D341Med (cell line): ENCODE measurements at regions not wholly inside any gene's neighbourhood (a gene's known extent, or its start where the extent isn't known, plus 50 kb on each side); places are given as distances from the start of the nearest gene placed in this dataset.
"Not testable (repeated sequence)": the region's sequence is repeated elsewhere in the genome, so short reads cannot be mapped to it uniquely, and the experiment has no call there.

Experiments
- DNase-seq: peaks from one replicate; pipeline ENCODE4 v3.0.0; 2012; ENCODE audit warnings: low spot score

GRCh38 chr6:3921663-3922062 is 72.5 kb downstream of the FAM50B start:
- no peak for DNase-seq

GRCh38 chr6:3922619-3923018 is 73.4 kb downstream of the FAM50B start:
- not testable (repeated sequence) for DNase-seq

GRCh38 chr6:3925223-3926149 is 76.3 kb downstream of the FAM50B start:
- not testable (repeated sequence) for DNase-seq

- no peak for DNase-seq
These were observed 76.9 kb downstream of the FAM50B start for GRCh38 chr6:3926150-3926482.

GRCh38 chr6:3928111-3928510 is 78.9 kb downstream of the FAM50B start:
- no peak for DNase-seq

- no peak for DNase-seq
These were observed 80.2 kb downstream of the FAM50B start for GRCh38 chr6:3929281-3929798.

- no peak for DNase-seq
These were observed 88.3 kb downstream of the FAM50B start for GRCh38 chr6:3937438-3937837.

GRCh38 chr6:3938715-3939367 is 89.7 kb downstream of the FAM50B start:
- no peak for DNase-seq

GRCh38 chr6:3939368-3939958 is 90.3 kb downstream of the FAM50B start:
- DNase-seq, result no peak

- DNase-seq, result no peak
These were observed 90.8 kb downstream of the FAM50B start for GRCh38 chr6:3939964-3940363.

GRCh38 chr6:3940703-3941102 is 91.5 kb downstream of the FAM50B start:
- no peak for DNase-seq

GRCh38 chr6:3943331-3943765 is 94.2 kb downstream of the FAM50B start:
- no peak for DNase-seq

GRCh38 chr6:3944246-3944645 is 95.1 kb downstream of the FAM50B start:
- no peak for DNase-seq

GRCh38 chr6:3946778-3947177 is 97.6 kb downstream of the FAM50B start:
- DNase-seq, result no peak

- no peak for DNase-seq
These were observed 99.7 kb downstream of the FAM50B start for GRCh38 chr6:3948866-3949265.

- no peak for DNase-seq
These were observed 100.3 kb downstream of the FAM50B start for GRCh38 chr6:3949521-3949920.

GRCh38 chr6:3956054-3956453 is 106.9 kb downstream of the FAM50B start:
- DNase-seq, result no peak

GRCh38 chr6:3957321-3957720 is 108.1 kb downstream of the FAM50B start:
- no peak for DNase-seq

GRCh38 chr6:3958255-3958654 is 109.1 kb downstream of the FAM50B start:
- DNase-seq, result no peak

GRCh38 chr6:3959385-3959784 is 110.2 kb downstream of the FAM50B start:
- DNase-seq, result no peak

GRCh38 chr6:3960754-3961361 is 111.7 kb downstream of the FAM50B start:
- no peak for DNase-seq

GRCh38 chr6:3961581-3962215 is 112.5 kb downstream of the FAM50B start:
- no peak for DNase-seq
